CD4-positive, alpha-beta T cell (primary cell): ENCODE measurements at regions not wholly inside any gene's neighbourhood (a gene's known extent, or its start where the extent isn't known, plus 50 kb on each side); places are given as distances from the start of the nearest gene placed in this dataset.

Experiments
- ATAC-seq: fragments of 200-7000 bp; cut with Tn5 transposase; one replicate; pipeline ENCODE4 v1.10.0; 2022; ENCODE audit warnings: mild to moderate bottlenecking; ENCODE audit not compliant: poor library complexity
- CTCF ChIA-PET: fragments of 350-600 bp; sonication (Branson Sonifier 250); formaldehyde crosslinking; loops from one replicate; lab custom pipeline; 2021; ENCODE audit warnings: antibody characterized with exemption, inconsistent platforms; lab: Charles Lee
- POLR2A ChIA-PET: fragments of 350-600 bp; sonication (Branson Sonifier 250); formaldehyde crosslinking; loops from one replicate; lab custom pipeline; 2021; ENCODE audit warnings: antibody characterized with exemption, inconsistent platforms; lab: Charles Lee
- DNase-seq, 14 experiments: peaks; one replicate each; pipeline ENCODE4 v3.0.0-alpha.2; 2013 to 2020; ENCODE audit warnings: mixed read lengths in 2 of 14
- H3K27ac ChIP-seq, 2 donors: one replicate each; pipeline versions ENCODE4 v1.5.1 to v1.7.0; 2013; ENCODE audit warnings: low read length in 2 of 2, low read depth in 1 of 2, mild to moderate bottlenecking in 1 of 2
- H3K27me3 ChIP-seq, 2 experiments: 1 replicate in 1 of 2; 2 replicates in 1 of 2; pipeline versions ENCODE4 v1.6.1 to v1.7.0; 2013; ENCODE audit warnings: low read length in 2 of 2, control low read depth in 1 of 2, mild to moderate bottlenecking in 1 of 2, moderate library complexity in 1 of 2; ENCODE audit not compliant: insufficient read depth in 2 of 2, control insufficient read depth in 1 of 2
- H3K36me3 ChIP-seq: one replicate; pipeline ENCODE4 v1.6.1; 2013; ENCODE audit warnings: low read length, control low read depth; ENCODE audit not compliant: insufficient read depth
- H3K4me1 ChIP-seq: one replicate; pipeline ENCODE4 v1.6.1; 2013; ENCODE audit warnings: low read length, control low read depth; ENCODE audit not compliant: insufficient read depth
- H3K4me3 ChIP-seq: one replicate; pipeline ENCODE4 v1.5.1; 2013; ENCODE audit warnings: mild to moderate bottlenecking, low read length, moderate library complexity
- H3K9me3 ChIP-seq, 2 experiments: 1 replicate in 1 of 2; 2 replicates in 1 of 2; pipeline versions ENCODE4 v1.6.1 to v1.7.0; 2013; ENCODE audit warnings: low read length in 2 of 2, mild to moderate bottlenecking in 2 of 2, control low read depth in 1 of 2, moderate library complexity in 1 of 2; ENCODE audit not compliant: control insufficient read depth in 1 of 2, insufficient read depth in 1 of 2
- H3K27ac Mint-ChIP-seq: one replicate; pipeline ENCODE4 v1.8.0; 2020; ENCODE audit warnings: mixed read lengths
- H3K27me3 Mint-ChIP-seq: one replicate; pipeline ENCODE4 v1.8.0; 2021; ENCODE audit warnings: mixed read lengths
- H3K36me3 Mint-ChIP-seq: one replicate; pipeline ENCODE4 v1.8.0; 2021; ENCODE audit warnings: low read depth, mixed read lengths
- H3K4me1 Mint-ChIP-seq: one replicate; pipeline ENCODE4 v1.8.0; 2021; ENCODE audit warnings: low read depth, mixed read lengths
- H3K4me3 Mint-ChIP-seq: one replicate; pipeline ENCODE4 v1.8.0; 2020; ENCODE audit warnings: mild to moderate bottlenecking, mixed read lengths
- H3K9me3 Mint-ChIP-seq: one replicate; pipeline ENCODE4 v1.8.0; 2020; ENCODE audit warnings: mixed read lengths
- intact Hi-C, 2 experiments: fragments of 100-400 bp; cut with DNase I in 1 of 2; cut with micrococcal nuclease in 1 of 2; formaldehyde crosslinking; loops; one replicate each; pipeline versions ENCODE4 v1.15.1 to v1.9.0; 2023 to 2025; cut with DNase I, micrococcal nuclease
- TF ChIP-seq, protein P1 (sequence below): fragments of 200-600 bp; IDR thresholded peaks from one replicate; pipeline ENCODE4 v1.8.0; 2022; ENCODE audit warnings: antibody characterized with exemption, mild to moderate bottlenecking

GRCh38 chr14:22508150-22508457, 80.9 kb downstream of the DAD1 start:
- TF ChIP-seq, protein P1, sequence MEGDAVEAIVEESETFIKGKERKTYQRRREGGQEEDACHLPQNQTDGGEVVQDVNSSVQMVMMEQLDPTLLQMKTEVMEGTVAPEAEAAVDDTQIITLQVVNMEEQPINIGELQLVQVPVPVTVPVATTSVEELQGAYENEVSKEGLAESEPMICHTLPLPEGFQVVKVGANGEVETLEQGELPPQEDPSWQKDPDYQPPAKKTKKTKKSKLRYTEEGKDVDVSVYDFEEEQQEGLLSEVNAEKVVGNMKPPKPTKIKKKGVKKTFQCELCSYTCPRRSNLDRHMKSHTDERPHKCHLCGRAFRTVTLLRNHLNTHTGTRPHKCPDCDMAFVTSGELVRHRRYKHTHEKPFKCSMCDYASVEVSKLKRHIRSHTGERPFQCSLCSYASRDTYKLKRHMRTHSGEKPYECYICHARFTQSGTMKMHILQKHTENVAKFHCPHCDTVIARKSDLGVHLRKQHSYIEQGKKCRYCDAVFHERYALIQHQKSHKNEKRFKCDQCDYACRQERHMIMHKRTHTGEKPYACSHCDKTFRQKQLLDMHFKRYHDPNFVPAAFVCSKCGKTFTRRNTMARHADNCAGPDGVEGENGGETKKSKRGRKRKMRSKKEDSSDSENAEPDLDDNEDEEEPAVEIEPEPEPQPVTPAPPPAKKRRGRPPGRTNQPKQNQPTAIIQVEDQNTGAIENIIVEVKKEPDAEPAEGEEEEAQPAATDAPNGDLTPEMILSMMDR, result no peak
- Mint-ChIP-seq H3K27me3 (no peaks in the 10 kb centered on the region), H3K4me3 (peak overlapping the region; percentile 77), H3K9me3 (no peaks in the 10 kb centered on the region), H3K27ac (peak overlapping the region; percentile 93), H3K36me3 (peaks cover 88% of the 10 kb centered on the region), H3K4me1 (peaks cover 85% of the 10 kb centered on the region)
- Histone ChIP-seq H3K4me1 (peaks cover 57% of the 10 kb centered on the region), H3K36me3 (peaks cover 63% of the 10 kb centered on the region), H3K9me3 (no peaks in the 10 kb centered on the region), H3K27ac (peak overlapping the region; percentile 77 to 99), H3K4me3 (peak overlapping the region; percentile 61), H3K27me3 (no peaks in the 10 kb centered on the region)
- intact Hi-C loops, result loop anchor here in 1 of 2 experiments (10.0 kb wide), 1 partner anchor 513 kb away; no protein-coding TSS in a partner anchor
- POLR2A ChIA-PET, result interaction anchor here (1.3 to 29.1 kb wide), 12 partner anchors 6 to 655 kb away, joined by 4 to 613 read pairs (median 10); no protein-coding TSS in a partner anchor
- ATAC-seq, result no peak
- DNase-seq, result no peak
- CTCF ChIA-PET, result interaction anchor here (1.1 to 1.2 kb wide), 2 partner anchors 16 to 49 kb away, joined by 4 read pairs; no protein-coding TSS in a partner anchor

DNA sequence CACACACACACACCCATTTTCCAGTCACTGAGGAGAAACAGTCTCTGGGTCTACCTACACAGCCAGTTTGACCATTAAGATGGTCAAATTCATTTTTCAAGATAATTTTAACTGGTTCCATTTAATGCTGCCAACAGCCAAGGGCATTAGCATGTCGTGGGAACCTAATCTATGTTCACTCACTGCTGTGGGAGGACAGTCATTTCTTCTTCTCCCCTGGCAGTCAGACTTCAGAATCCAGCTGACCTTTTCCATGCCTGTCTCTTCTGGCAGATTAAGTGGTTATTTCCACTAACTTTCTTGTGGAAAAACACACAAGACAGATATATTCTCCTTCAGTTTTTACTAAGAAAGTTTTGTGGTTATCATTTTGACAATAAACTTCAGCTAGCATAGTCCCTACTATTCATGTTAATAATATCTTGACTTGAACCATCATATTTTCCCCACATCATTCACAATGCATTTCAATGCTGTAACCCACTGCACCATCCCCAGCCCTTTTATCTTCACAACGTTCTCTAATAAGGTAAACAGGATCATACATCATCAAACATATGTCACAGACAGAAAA, 82.2 kb downstream of the DAD1 start:
- no peaks in the 10 kb centered on the region for H3K9me3 Mint-ChIP-seq
- TF ChIP-seq, protein P1, result no peak
- no peaks in the 10 kb centered on the region for H3K27me3 Mint-ChIP-seq
- intact Hi-C loops, result loop anchor here (2.0 to 10.0 kb wide), 2 partner anchors 14 to 512 kb away; no protein-coding TSS in a partner anchor
- peaks cover 90% of the 10 kb centered on the region for H3K36me3 Mint-ChIP-seq
- DNase-seq (peak in 3 of 14 experiments; percentile 62 to 64 (median 63)), ATAC-seq (peak; percentile 46)
- peak overlapping the region; percentile 93 for H3K27ac Mint-ChIP-seq
- peak overlapping the region; percentile 77 for H3K4me3 Mint-ChIP-seq
- Histone ChIP-seq H3K27me3 (no peaks in the 10 kb centered on the region), H3K4me3 (peak overlapping the region; percentile 61), H3K27ac (peak overlapping the region; percentile 77 to 99), H3K36me3 (peaks cover 70% of the 10 kb centered on the region), H3K4me1 (peaks cover 48% of the 10 kb centered on the region), H3K9me3 (no peaks in the 10 kb centered on the region)
- ChIA-PET POLR2A (interaction anchor here (0.6 to 29.1 kb wide), 21 partner anchors 6 to 710 kb away, joined by 3 to 613 read pairs (median 6); no protein-coding TSS in a partner anchor), CTCF (interaction anchor here (0.7 to 3.3 kb wide), 3 partner anchors 50 to 589 kb away, joined by 3 to 21 read pairs (median 4); no protein-coding TSS in a partner anchor)
- H3K4me1 Mint-ChIP-seq, result peaks cover 84% of the 10 kb centered on the region

DNA sequence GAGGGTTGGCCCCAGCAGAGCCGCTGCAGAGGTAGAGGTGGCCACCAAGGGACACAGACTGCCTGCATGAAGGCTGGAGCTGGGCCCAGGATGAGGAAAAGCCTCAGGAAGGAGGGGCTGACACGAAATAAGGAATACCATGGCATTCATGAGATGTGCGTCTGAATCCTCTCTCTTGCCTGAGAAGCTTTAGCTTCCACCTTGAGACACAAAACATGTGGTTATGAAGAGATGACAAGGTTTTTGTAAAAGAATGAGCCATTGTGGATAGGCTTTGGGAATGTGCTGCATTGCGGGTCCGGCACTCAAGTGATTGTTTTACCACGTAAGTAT, 82.7 kb downstream of the DAD1 start:
- ChIA-PET CTCF (interaction anchor here (0.7 to 3.3 kb wide), 3 partner anchors 51 to 588 kb away, joined by 3 to 21 read pairs (median 4); no protein-coding TSS in a partner anchor), POLR2A (interaction anchor here (0.7 to 29.1 kb wide), 16 partner anchors 5 to 757 kb away, joined by 3 to 613 read pairs (median 4); no protein-coding TSS in a partner anchor)
- intact Hi-C loops, result loop anchor here (2.0 to 10.0 kb wide), 2 partner anchors 14 to 512 kb away; no protein-coding TSS in a partner anchor
- peaks cover 81% of the 10 kb centered on the region for H3K4me1 Mint-ChIP-seq
- Histone ChIP-seq H3K27me3 (no peaks in the 10 kb centered on the region), H3K4me1 (peaks cover 44% of the 10 kb centered on the region), H3K36me3 (peaks cover 74% of the 10 kb centered on the region), H3K9me3 (no peaks in the 10 kb centered on the region), H3K4me3 (peak overlapping the region; percentile 61), H3K27ac (peak overlapping the region; percentile 77 to 99)
- peaks cover 91% of the 10 kb centered on the region for H3K36me3 Mint-ChIP-seq
- peak overlapping the region; percentile 77 for H3K4me3 Mint-ChIP-seq
- H3K27me3 Mint-ChIP-seq, result no peaks in the 10 kb centered on the region
- TF ChIP-seq, protein P1, result no peak
- ATAC-seq (no peak), DNase-seq (peak in 1 of 14 experiments; percentile 12)
- no peaks in the 10 kb centered on the region for H3K9me3 Mint-ChIP-seq
- H3K27ac Mint-ChIP-seq, result peak overlapping the region; percentile 93
